GM11168 (cell line): ENCODE measurements at regions not wholly inside any gene's neighbourhood (a gene's known extent, or its start where the extent isn't known, plus 50 kb on each side); places are given as distances from the start of the nearest gene placed in this dataset.

Experiments used
- in situ Hi-C: fragments of 300-500 bp; cut with MboI; formaldehyde crosslinking; loops from one replicate; pipeline ENCODE4 v1.12.0; 2022; ENCODE audit warnings: low sequenced_read_pairs; ENCODE audit not compliant: unreplicated experiment

DNA sequence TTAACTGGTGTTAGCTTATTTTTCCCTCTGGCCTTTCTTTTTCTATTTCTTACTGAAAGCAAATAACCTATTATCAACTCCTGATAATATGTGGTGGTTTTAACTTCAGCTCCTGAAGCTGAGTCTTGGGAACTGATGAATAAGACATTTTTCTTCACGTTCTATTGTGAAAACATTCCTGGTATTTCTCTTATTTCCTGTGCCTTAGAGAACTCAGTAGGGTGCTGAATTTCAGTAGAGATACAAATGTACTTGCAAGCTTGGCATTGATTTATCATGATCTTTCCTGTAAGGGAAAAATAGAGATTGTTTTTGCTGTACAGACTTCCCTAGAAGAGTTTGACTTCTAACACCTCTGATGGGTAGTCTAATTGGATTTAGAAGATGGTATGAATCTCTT lies 52.8 kb upstream of the DCC start:
- in situ Hi-C loops, result loop anchor here (25.0 kb wide), 1 partner anchor 625 kb away; no protein-coding TSS in a partner anchor

DNA sequence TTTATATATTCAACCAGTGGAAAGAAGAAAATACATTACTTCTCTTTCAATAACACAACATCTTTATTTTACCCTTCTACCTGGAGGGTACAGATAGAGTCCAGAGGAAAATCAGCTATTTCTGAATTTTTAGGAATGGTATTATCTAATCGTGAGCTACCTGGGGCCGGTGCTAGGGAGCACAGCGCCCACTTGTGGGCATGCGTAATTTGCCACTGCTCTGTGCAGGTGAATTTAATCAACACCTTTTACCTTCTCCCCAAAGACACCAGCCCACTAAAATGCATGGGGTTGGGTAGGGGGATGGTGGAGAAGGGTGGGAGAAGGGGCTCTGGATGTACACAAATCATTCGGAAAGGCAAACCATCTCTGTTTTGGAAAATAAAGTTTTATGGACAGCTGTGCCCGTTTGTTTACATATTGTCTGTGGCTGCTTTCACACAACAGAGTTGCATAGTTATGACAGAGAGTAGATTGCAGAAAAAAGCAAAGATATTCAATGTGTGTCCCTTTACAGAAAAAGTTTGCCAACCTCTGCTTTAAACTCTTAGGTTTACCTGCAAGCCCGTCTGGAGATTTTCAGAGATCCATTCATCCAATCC lies 51.5 kb upstream of the DCC start:
- in situ Hi-C loops, result loop anchor here (25.0 kb wide), 1 partner anchor 626 kb away; no protein-coding TSS in a partner anchor

DNA sequence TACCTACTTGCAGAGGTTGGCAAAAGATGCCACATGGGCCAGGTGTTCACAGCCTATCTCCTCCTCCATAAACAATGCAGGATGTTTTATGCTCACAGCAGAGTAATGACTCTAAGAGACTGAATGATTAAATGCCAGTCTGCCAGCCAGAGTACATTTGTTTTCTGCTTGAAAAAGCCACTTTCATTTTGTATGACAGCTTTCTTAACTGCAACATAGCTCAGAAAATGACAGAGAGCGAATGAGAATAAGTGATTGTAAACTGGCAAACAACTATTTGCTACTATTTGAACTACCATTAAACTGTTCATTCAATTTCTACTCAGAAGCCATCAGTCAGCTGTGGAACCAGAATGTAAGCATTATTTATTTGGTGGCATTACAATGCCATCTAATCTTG lies 50.6 kb upstream of the DCC start:
- in situ Hi-C loops, result loop anchor here (25.0 kb wide), 1 partner anchor 627 kb away; no protein-coding TSS in a partner anchor
